HG03565 (cell line): ENCODE measurements at regions not wholly inside any gene's neighbourhood (a gene's known extent, or its start where the extent isn't known, plus 50 kb on each side); places are given as distances from the start of the nearest gene placed in this dataset.
"Not testable (repeated sequence)": the region's sequence is repeated elsewhere in the genome, so short reads cannot be mapped to it uniquely, and the experiment has no call there.

Experiments
- ATAC-seq: cut with Tn5 transposase; IDR thresholded peaks from one replicate; pipeline ENCODE4 v1.9.1; 2021; ENCODE audit warnings: mild to moderate bottlenecking, moderate library complexity; ENCODE audit not compliant: unreplicated experiment

DNA sequence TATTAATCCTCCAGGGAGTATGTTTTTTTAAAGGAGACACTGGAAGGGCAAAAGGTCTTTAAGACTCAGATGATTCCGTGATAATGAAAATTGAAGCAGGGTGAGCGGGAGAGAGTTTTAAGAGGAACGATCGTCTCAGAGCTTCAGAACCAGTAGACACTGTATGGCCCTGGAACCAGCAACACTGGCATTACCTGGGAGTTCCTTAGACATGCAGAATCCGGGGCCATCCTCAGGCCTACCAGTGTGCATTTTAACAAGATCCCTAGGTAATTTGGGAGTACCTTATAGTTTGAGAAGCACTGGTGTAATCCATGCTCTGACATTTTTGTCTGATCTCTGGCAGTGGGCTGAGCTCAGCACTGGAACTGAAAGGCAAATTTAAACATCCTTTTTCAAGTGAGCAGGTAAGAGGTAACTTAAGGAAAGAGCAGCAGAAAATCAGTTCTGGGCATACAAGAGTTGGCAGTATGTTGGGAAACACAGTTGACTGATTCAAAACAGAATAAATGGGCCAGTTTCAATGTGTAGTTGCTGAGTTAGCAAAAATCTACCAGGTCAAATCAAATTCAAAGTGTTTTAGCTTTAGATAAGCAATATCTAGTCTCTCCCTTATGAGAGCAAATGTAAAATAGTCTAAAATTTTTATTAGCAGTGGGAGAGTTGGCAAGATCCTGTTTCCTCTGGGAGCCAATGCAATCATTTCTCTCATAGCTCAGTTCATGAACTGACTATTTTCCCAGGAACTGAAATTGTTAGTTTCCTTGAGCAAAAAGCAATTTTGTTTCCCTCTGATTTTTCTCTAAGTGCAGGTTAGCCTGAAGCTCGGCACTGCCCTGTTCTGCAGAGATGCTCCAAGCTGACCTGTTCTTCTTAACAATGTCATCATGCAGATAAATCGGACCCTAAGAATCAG, 97.2 kb upstream of the ELMO1 start:
- ATAC-seq = no peak

DNA sequence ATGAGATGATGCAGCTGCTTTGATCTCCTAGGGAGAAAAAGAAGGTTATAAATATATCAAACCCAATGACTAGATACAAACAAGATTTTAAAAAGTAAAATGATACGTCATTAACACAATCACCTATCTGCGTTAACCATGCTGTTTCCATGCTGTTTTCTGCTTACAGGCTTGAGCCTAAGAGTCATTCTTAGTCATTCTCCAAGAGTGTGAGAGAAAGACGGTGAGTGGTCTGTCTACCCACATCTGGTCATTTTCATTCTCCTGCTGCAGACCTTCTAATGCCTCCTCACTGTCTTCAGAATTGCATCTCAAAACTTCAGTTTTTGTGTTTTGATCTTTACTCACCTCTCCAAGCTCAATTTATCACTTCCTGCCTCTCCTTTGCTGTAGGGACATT, 98.0 kb upstream of the ELMO1 start:
- ATAC-seq = no peak

DNA sequence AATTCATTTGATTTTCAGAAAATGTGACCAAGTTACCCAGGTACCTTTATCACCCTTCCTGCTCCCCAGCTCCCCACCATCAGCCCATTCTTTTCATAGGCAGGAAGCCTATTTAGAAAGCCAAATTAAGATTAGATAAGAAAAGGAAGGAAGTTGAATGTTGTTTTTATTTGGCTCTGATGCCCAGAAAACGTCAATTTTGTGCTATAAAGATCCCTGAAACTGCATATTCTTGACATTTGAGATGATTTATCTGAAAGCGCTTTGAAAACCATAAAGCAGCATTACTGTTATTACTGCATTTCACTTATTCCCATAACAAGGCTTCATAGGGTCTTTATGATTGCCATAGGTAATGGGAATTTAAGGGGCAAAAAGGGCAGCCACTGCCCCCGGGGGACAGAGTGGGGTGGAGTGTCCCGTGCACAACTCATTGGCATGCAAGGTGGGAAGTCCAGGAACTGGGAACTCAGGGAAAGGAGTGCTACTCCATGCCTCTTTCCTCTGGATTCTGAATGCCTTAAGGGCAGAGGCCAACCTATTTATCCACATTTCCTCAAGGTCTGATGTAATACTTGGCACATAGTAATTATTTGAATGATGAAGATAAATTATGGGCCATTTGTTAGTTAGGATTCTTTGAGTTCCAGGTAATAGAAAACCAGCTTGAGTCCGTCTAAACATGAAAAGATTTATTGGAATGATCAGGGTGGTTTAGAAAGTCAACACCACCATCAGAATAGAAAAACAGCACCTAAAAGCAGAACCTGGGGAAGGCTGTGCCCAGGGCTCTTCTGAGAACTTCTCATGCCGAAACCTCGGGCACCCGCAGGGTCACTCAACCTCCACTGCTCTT, 100.6 kb upstream of the ELMO1 start:
- ATAC-seq = no peak

DNA sequence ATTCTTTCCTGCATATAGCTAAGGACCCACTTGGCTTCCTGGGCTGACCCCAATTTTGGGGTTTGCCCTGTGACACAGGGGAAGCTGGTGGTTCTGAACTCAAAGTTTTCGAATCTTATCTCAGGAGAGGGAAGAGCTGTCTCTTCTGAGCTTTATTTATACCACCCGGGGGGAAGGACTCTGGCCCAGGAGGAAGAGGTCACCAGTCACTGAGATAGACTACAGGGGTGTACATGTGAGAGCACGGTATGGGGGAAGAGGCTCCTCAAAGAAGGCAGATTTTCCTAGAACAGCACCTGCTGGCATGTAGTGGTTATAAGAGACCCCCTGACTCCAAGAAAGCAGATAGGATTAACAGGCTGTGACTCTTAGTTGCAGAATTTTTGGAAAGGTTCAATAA, 101.8 kb upstream of the ELMO1 start:
- ATAC-seq = no peak

DNA sequence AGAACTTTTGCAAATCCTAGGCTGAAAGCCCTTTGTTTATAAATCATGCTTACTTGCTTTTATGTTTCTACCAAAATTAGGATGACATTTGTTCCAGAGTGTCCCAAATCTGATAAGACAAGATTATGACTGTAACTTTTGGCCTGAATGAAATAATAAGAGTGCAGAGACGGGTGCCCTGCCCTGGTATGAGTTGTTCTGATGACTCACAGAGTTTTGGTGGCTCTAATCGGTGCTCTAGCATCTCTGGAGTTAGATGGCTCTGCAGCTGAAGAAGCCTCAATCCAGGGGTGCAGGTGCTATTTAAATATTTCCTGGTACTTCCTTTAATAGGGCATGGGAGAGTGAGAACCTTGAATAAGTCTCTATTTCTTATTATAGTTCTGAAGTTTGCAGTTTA, 102.2 kb upstream of the ELMO1 start:
- no peak for ATAC-seq

DNA sequence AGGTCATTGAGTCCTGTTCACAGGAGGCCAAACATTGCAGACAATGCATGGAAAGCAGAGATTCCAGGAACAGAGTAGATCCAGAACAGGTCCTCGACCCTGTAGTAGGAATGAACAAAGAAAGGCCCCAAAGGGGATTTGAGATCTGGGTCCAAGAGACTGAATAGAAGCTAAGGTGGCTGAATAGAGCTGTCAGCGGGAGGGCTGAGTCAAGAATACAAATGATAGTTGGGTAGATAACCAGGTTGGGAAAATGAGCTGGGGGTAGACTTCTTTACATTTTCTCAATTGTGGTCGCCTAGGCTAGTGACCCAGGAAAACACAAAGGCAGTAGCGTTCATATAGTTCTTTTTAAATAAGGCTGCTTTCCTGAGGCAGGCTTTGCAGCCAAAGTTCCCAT, 103.4 kb upstream of the ELMO1 start:
- ATAC-seq = no peak

DNA sequence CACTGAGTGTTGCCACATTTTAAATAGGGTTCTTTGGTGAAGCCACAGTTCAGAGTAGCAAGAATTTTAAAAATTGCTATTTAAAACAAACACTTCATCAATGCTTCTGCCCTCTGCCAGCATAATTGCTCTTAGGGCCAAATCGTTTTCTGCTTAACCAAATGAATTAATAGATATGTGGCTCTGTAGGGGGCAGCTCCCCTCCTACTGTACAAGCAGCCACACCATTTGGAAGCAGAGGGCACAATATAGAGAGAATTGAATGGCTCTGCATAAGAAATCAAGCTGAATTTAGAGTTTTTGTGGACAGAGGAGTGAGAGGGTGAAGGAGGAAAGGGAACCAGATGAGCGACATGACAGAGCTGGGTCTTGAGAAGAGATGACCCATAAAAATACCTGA, 103.8 kb upstream of the ELMO1 start:
- ATAC-seq = not testable (repeated sequence)

DNA sequence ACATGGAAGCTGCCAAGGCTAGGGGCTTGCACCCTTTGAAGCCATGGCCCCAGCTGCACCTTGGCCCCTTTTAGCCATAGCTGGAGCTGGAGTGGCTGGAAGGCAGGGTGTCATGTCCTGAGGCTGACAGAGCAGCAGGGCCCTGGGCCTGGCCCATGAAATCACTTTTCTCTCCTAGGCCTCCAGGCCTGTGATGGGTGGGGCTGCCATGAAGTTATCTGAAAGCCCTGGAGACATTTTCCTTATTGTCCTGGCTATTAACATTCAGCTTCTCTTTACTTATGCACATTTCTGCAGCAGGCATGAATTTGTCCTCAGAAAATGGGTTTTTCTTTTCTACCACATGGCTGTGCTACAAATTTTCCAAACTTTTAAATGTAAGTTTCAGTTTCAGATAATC, 106.9 kb upstream of the ELMO1 start:
- ATAC-seq = no peak

DNA sequence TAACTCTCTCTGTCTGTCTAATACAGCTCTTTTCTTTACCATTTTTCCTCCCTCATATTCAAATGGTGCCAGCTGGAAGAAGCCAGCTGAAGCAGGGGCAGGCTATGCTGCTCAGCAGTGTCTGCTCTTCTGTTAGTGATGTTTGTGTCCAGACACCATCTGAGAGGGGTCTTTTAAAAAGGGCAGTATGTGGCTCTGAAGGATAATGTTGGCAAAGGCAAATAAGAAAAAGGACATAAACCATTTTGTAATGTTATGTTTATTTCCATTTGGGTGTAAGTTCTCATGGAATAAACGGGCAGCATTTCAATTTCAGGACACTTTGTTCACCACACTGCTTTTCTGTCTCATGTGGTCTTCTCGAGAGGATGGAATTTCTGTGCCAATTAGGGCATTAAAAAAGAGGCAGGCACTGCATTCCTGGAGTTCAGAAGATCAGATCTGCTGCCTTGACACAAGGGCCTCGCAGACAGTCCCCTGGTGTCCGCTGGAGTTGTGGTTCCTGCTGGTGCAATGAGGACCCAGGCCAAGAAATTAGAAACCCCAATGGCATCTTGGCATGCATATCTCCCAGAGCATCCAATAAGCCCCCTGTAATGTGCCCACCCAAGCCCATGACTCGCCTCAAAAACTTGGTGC, 109.0 kb upstream of the ELMO1 start:
- ATAC-seq = no peak

DNA sequence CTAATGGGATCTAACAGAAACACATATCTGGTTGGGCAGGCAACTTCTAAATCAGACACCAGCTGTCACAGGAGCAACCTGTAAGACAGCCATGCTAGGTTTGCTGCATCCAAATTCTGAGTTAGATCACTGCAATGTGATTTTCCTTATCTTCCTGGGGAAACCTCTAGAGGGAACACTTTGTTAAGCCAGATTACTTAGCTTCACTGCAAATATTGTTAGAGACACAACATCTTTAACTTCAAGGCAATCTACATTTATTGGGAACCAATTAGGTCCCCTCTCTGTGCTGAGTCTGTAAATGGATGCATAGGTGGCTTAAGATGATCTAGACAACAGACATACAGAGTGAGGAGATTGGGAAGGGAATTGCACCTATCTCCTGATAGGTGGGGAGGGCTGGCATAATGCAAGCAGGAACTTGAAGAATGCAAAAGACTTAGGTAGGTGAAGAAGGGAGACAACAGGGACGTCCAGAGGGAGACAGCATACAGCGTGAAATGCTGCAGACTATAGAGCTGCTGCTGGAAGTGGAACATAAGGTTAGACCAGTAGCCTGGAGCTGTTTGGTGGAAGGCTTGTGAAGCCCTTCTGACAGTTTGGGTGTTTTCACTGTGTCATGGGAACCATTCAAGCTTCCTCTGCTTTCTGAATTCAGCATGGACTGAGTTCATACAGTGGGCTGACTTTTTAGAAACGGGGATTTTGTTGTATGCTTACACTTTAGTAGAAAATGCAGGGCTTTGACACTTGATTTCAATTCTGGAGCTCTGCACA, 109.8 kb upstream of the ELMO1 start:
- ATAC-seq = no peak

DNA sequence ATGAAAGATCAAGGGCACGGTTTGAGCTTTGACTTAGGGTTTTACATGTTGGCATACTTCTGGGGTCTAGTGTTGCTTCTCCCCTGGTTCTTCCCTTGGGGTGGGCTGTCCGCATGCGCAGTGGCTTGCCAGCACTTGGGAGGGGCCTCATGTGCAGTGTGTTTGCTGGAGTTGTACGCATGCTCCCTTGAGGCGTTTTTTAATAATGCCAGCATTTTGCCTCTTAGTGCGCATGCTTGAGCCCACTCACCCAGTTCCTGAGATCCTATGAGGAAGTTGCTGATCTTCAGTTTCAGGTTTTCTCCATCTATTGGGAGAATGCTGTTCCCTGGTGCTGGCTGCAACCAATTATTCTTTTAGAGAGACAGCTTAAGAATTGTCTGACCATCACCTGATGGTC, 113.4 kb upstream of the GPR141 start:
- ATAC-seq = no peak

DNA sequence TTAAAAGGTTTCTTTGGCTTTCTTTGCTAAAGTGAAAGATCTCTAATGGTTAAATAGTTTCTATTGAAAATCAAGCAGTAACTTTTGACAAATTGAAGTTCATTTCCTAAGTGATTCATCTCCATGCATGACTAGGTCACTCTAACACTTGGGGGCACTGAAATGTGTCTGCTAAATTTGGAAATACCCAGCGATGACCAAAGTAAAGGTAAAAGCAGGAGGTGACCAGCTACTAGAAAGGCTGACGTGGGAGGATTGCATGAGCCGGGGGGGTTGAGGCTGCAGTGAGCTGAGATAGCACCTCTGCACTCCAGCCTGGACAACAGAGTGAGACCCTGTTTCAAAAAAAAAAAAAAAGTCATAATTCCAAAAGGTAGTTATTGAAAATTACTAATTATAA, 111.8 kb upstream of the GPR141 start:
- ATAC-seq = no peak

DNA sequence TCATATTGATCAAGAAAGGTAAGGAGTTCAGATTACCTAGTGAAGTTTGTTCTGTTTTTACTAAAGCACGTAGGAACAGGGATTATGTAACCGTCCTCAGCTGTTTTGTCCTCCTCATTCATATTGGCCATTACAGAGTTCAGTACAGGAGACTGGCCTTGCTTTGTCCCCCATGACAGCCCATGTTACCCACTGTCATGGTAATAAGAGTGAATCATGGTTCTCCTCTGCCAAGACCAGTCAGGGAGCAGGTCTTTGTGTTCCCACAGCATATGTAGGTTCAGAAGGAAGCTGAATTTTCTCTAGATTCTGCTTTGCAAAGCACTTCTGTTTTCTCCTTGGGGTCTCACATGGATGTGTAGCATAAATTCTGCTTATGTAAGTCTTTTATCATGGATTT, 106.2 kb upstream of the GPR141 start:
- ATAC-seq = no peak

DNA sequence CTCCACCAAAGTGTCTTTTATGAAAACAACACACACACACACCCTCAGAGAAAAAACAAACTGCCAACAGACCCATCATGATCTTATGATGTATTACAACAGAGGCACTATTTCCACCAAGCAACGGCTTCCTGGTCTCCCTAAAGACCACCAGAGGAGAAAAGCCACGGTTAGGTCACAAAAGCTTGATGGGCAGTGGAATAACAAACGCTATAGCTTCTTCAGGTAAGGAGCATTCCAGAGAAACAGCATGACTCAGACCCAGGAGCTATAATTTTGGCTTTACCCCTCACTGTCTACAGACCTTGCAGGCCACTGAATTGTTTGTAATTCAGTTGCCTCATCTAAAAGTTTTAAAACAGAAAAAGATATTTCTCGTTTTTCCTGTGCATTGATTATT, 105.7 kb upstream of the GPR141 start:
- no peak for ATAC-seq

DNA sequence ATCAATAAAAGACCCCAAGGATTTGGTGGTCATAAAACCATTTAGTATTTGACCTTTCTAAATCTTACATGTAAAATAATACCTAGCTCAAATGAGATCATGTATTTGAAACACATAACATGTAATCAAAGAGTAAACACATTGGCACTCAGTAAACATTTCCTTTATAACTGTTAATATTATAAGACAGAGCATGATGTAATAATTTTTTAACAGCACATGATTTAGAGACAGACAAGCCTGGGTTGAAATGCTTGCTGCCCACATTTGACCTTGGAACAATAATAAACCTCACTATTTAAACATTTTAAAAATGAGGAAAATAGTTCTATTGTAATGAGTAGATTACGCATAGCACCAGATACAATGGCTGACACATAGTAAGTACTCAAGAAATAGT, 105.2 kb upstream of the GPR141 start:
- ATAC-seq = no peak

DNA sequence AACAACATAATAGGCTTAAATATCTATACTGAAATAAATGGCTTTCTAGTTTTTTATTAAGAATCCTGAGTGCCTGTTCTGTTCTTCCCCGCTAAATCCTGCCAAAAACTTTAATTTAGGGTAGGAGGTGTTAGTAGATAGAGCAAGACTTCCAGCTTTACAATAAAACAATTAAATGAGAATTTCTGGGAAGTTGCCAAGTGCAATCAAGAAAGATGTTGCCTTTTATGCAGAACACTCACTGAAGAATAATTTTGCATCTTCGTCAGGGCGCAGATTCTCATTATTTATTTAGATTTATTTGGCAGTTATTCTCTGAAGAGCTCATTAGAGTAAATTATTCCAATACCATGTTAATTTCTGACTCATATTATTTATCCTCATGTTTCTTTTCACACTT, 103.2 kb upstream of the GPR141 start:
- ATAC-seq = no peak

DNA sequence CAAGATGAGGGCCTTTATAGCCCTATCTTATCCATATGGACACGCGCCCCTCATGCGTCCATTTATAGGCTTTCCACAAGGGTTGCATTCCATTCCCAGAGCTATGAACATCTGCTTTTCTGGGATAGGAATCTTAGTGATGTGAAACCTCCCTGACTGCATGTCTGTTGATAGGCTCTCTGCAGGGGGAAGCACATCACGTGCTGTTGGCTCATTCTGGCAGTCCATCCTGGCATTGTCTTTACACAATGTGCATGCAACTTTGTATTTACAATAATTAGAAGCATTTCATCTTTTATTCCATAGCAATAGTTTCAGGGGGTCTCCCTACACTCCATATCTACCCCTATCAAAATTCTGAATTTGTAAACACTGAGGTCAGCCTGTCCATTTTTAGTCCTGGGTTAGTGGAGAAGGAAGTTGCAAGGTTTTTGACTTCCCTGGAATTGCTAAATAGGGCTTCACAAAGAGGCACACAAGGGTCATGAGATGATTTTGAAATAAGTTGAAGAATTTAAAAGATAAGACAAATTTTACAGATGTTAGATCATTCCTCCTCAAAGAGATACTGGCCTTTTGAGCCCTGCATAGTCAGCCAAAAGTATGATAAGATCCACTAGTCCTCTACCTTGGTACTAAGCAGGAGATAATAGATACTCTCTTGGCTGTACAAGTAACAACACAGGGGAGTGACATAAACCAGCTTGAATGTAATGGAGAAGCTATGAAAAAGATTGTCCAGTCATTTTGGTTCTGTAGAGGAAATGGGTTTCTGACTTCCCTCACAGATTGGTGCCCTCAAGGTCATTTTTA, 98.7 kb upstream of the GPR141 start:
- not testable (repeated sequence) for ATAC-seq

DNA sequence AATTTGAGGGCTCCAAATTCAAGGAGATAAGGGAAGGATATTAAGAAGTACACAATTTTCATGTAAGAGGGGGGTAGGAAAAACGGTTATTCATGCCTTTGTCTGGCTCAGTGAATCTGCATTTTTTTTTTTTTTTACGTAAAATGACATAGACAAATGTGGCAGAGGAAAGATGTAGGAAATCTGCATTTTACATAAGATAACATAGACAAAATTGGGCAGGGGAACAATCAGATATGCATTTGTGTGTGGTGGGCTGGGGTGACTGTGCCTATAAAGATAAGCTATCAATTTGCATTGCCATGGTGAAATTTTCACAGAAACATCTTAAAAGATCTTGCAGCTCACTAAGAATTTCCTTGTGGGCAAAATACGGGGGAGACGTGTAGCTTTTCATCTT, 92.7 kb upstream of the GPR141 start:
- no peak for ATAC-seq

DNA sequence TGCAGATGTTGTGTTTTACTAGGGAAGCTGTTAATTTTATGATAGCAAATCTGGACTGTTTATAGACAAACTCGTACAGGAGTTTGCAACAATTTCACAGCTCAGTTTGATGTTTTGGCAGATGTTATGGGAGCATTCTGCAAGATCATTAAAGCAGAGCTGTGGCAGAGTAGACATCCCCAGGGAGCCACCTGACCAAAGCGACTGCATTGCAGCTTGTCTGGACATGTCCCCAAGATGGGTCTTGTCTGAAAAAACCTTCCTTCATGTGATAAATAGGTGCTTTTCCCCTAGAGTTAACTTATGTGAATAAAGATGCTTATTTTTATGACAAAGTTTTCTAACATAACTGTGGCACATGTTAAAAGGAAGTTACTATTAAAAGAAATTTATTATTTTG, 91.2 kb upstream of the GPR141 start:
- ATAC-seq = no peak

DNA sequence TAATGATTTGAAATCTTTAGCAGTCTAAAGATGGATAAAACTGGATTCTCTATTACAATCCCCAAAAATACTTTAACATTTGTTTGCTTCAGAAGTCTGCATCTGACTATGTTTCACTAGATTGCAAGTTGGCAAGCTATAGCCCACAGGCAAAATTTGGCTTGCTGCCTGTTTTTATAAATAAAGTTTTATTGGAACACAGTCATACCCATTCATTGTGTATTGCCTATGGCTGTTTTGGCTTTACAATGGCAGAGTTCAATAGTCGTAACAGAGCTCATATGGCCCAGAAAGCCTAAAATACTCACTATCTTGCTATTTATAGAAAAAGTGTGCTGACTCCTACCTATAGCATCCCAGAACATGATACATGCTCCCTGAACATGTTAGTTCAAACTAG, 89.0 kb upstream of the GPR141 start:
- ATAC-seq = no peak
